ENCODE measurements at regions not wholly inside any gene's neighbourhood (a gene's known extent, or its start where the extent isn't known, plus 50 kb on each side); places are given as distances from the start of the nearest gene placed in this dataset.

DNA sequence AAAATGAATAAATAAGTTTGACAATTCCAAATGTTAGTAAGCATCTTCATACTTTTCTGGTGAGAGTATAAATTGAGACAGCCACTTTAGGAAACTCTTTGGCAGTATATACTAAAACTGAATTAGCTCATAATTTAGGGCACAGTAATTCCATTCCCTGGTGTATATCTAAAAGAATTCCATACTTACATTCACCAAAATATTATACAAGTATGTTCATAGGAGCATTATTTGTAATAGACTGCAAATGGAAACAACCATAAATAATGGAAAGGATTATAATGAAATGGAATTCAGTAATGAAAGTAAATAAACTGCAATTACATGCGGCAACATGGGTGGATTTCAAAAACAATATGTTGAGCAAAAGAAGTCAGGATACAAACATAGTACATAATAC, 315.8 kb upstream of the LRRC4C start:
- H3K27me3 Mint-ChIP-seq (ENCODE audit: unreplicated experiment), result no peaks in the 10 kb centered on the region
- H3K4me3 Mint-ChIP-seq (ENCODE audit: low read depth, unreplicated experiment), result no peak overlapping the region
- intact Hi-C loops (cut with micrococcal nuclease; ENCODE audit: unreplicated experiment), result no loop called here
- no peak for DNase-seq
- peaks cover 6% of the 10 kb centered on the region for H3K9me3 Mint-ChIP-seq (ENCODE audit: low read depth, unreplicated experiment)
- H3K4me1 Mint-ChIP-seq (ENCODE audit: low read depth, unreplicated experiment), result no peaks in the 10 kb centered on the region
- no peak for TF ChIP-seq CTCF (IDR thresholded peaks at IDR 0.05; ENCODE audit: unreplicated experiment)
- no peaks in the 10 kb centered on the region for H3K36me3 Mint-ChIP-seq (ENCODE audit: insufficient read depth, unreplicated experiment)
- CTCF ChIA-PET, result no interaction called here
- H3K27ac Mint-ChIP-seq (ENCODE audit: unreplicated experiment), result no peak overlapping the region
- BruUV-seq (replicated peaks), result no TSS peak

- CTCF ChIA-PET, result no interaction called here
- Mint-ChIP-seq H3K36me3 (ENCODE audit: insufficient read depth, unreplicated experiment) (no peaks in the 10 kb centered on the region), H3K4me1 (ENCODE audit: low read depth, unreplicated experiment) (no peaks in the 10 kb centered on the region), H3K9me3 (ENCODE audit: low read depth, unreplicated experiment) (peaks cover 13% of the 10 kb centered on the region), H3K27me3 (ENCODE audit: unreplicated experiment) (no peaks in the 10 kb centered on the region), H3K4me3 (ENCODE audit: low read depth, unreplicated experiment) (no peak overlapping the region), H3K27ac (ENCODE audit: unreplicated experiment) (no peak overlapping the region)
- BruUV-seq (replicated peaks), result no TSS peak
- no peak for TF ChIP-seq CTCF (IDR thresholded peaks at IDR 0.05; ENCODE audit: unreplicated experiment)
- intact Hi-C loops (cut with micrococcal nuclease; ENCODE audit: unreplicated experiment), result no loop called here
- no peak for DNase-seq
These were observed 320.0 kb upstream of the LRRC4C start for GRCh38 chr11:41779401-41779960.

- intact Hi-C loops (cut with micrococcal nuclease; ENCODE audit: unreplicated experiment), result no loop called here
- no peak overlapping the region for H3K4me3 Mint-ChIP-seq (ENCODE audit: low read depth, unreplicated experiment)
- no TSS peak for BruUV-seq (replicated peaks)
- no peaks in the 10 kb centered on the region for H3K4me1 Mint-ChIP-seq (ENCODE audit: low read depth, unreplicated experiment)
- H3K27ac Mint-ChIP-seq (ENCODE audit: unreplicated experiment), result no peak overlapping the region
- H3K36me3 Mint-ChIP-seq (ENCODE audit: insufficient read depth, unreplicated experiment), result no peaks in the 10 kb centered on the region
- DNase-seq, result no peak
- no peak for TF ChIP-seq CTCF (IDR thresholded peaks at IDR 0.05; ENCODE audit: unreplicated experiment)
- H3K9me3 Mint-ChIP-seq (ENCODE audit: low read depth, unreplicated experiment), result peaks cover 13% of the 10 kb centered on the region
- CTCF ChIA-PET, result no interaction called here
- H3K27me3 Mint-ChIP-seq (ENCODE audit: unreplicated experiment), result no peaks in the 10 kb centered on the region
These were observed 322.0 kb upstream of the LRRC4C start for GRCh38 chr11:41781441-41781840.

GRCh38 chr11:41784513-41785335, 325.3 kb upstream of the LRRC4C start:
- CTCF ChIA-PET, result no interaction called here
- Mint-ChIP-seq H3K27ac (ENCODE audit: unreplicated experiment) (no peak overlapping the region), H3K4me1 (ENCODE audit: low read depth, unreplicated experiment) (no peaks in the 10 kb centered on the region), H3K9me3 (ENCODE audit: low read depth, unreplicated experiment) (peaks cover 15% of the 10 kb centered on the region), H3K4me3 (ENCODE audit: low read depth, unreplicated experiment) (no peak overlapping the region), H3K36me3 (ENCODE audit: insufficient read depth, unreplicated experiment) (no peaks in the 10 kb centered on the region), H3K27me3 (ENCODE audit: unreplicated experiment) (no peaks in the 10 kb centered on the region)
- intact Hi-C loops (cut with micrococcal nuclease; ENCODE audit: unreplicated experiment), result no loop called here
- no peak for DNase-seq
- no peak for TF ChIP-seq CTCF (IDR thresholded peaks at IDR 0.05; ENCODE audit: unreplicated experiment)
- no TSS peak for BruUV-seq (replicated peaks)
